ENCODE measurements at regions not wholly inside any gene's neighbourhood (a gene's known extent, or its start where the extent isn't known, plus 50 kb on each side); places are given as distances from the start of the nearest gene placed in this dataset.
A peak's percentile ranks its signal among the peaks of the same experiment; 100 is the strongest.

- TF ChIP-seq CTCF (IDR thresholded peaks at IDR 0.05) (no peak), ZFX (IDR thresholded peaks at IDR 0.05; ENCODE audit: borderline replicate concordance) (no peak)
- no peak overlapping the region for H3K27ac ChIP-seq
Observed at GRCh38 chr14:45486599-45486998, 233.6 kb upstream of the MIS18BP1 start.

GRCh38 chr14:45467023-45467422 is 214.0 kb upstream of the MIS18BP1 start:
- TF ChIP-seq ZFX (IDR thresholded peaks at IDR 0.05; ENCODE audit: borderline replicate concordance) (no peak), CTCF (IDR thresholded peaks at IDR 0.05) (no peak)
- peak overlapping the region; percentile 71 for H3K27ac ChIP-seq

- H3K27ac ChIP-seq, result no peak overlapping the region
- TF ChIP-seq CTCF (IDR thresholded peaks at IDR 0.05), result no peak
- no peak for TF ChIP-seq ZFX (IDR thresholded peaks at IDR 0.05; ENCODE audit: borderline replicate concordance)
Observed at GRCh38 chr14:45434221-45434620, 181.2 kb upstream of the MIS18BP1 start.

- peak; percentile 84 for TF ChIP-seq CTCF (IDR thresholded peaks at IDR 0.05)
- TF ChIP-seq ZFX (IDR thresholded peaks at IDR 0.05; ENCODE audit: borderline replicate concordance), result no peak
- H3K27ac ChIP-seq, result no peak overlapping the region
Observed at GRCh38 chr14:45426685-45427282, 173.8 kb upstream of the MIS18BP1 start.

- TF ChIP-seq CTCF (IDR thresholded peaks at IDR 0.05), result no peak
- no peak for TF ChIP-seq ZFX (IDR thresholded peaks at IDR 0.05; ENCODE audit: borderline replicate concordance)
- no peak overlapping the region for H3K27ac ChIP-seq
Observed at GRCh38 chr14:45406942-45407341, 153.9 kb upstream of the MIS18BP1 start.

GRCh38 chr14:45400950-45401640 is 148.1 kb upstream of the MIS18BP1 start:
- TF ChIP-seq ZFX (IDR thresholded peaks at IDR 0.05; ENCODE audit: borderline replicate concordance), result no peak
- no peak for TF ChIP-seq CTCF (IDR thresholded peaks at IDR 0.05)
- no peak overlapping the region for H3K27ac ChIP-seq

- TF ChIP-seq ZFX (IDR thresholded peaks at IDR 0.05; ENCODE audit: borderline replicate concordance) (no peak), CTCF (IDR thresholded peaks at IDR 0.05) (no peak)
- no peak overlapping the region for H3K27ac ChIP-seq
Observed at GRCh38 chr14:45400509-45400908, 147.5 kb upstream of the MIS18BP1 start.

Data from 22Rv1 (cell line).